GM03348 (cell line): ENCODE measurements at regions not wholly inside any gene's neighbourhood (a gene's known extent, or its start where the extent isn't known, plus 50 kb on each side); places are given as distances from the start of the nearest gene placed in this dataset.
A peak's percentile ranks its signal among the peaks of the same experiment; 100 is the strongest.

Source experiments
- DNase-seq: peaks from one replicate; pipeline ENCODE4 v3.0.0; 2012; ENCODE audit warnings: low spot score

DNA sequence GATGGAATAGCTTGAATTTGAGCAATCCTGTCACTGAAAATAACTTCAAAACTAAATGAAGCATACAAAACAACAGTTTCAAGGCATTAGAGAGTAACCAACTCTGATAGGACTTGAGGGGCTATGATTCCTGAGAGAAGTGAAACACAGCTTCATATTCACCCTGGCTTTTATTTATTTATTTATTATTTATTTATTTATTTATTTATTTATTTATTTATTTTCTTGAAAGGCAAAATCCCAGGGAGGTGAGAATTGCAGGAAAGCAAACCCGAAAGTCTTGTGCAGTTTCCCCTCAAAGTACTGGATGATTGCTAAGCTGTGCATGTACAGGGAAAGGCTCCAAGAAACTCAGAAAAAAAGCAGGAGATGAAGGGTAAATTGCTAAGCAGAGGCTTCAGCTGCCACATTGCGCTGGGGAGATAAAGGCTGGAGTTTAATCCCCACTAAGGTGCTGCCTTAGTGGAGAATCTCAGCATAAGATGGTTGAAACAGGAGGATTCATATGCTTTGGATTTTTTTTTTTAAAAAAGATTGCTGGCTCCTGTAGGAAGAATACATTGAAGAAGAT lies 72.9 kb upstream of the COL24A1 start:
- no peak for DNase-seq

DNA sequence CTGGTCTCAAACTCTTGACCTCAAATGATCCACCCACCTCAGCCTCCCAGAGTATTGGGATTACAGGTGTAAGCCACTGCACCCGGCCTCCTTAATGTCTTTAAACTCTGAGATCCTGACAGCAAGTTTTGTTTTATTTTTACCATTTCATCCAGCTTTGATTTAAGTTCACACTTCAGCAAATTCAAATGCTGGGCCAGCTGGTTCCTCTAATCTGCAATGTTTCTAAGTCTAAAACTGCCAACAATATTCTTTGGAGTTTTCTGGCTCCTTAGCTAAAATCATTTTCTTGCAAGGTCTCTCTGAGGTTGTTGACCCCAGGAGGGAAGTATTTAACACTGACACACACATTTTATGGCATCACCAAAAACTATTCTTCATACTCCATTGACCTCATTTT lies 72.0 kb upstream of the COL24A1 start:
- DNase-seq, result no peak

DNA sequence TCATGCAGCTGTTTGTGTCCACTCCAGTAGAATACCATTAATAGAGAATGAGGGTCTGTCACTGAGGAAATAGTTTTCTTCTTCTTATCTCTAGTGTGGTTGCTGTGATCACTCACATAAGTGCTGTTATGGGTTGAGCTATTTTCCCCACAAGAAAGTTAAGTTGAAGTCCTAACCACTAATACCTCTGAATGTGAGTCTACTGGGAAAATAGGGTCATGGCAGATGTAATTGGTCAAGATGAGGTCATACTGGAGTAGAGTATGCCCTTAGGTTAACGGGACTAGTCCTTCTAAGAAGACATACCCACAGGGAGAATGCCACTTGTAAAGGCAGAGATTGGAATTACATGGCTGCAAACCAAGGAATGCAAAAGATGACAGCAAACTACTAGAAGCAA lies 70.5 kb upstream of the COL24A1 start:
- DNase-seq, result no peak

DNA sequence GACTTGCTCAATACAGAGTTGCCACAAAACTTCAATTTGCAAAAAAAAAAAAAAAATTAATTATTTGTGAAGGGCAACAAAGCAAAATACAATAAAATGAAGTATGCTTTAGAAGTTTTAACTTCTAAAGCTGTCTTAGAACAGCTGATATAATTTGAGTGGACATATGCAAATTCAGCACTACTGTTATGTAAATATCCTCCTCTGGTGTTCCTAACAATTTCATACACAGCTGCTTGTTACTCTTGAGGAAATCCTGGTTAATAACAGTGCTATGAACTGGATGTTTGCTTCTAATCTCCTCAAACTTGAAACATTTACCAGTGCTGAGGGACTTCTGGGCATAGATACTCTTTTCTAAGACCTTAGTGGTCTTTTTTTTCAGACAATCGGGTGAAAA lies 69.6 kb upstream of the COL24A1 start:
- no peak for DNase-seq

DNA sequence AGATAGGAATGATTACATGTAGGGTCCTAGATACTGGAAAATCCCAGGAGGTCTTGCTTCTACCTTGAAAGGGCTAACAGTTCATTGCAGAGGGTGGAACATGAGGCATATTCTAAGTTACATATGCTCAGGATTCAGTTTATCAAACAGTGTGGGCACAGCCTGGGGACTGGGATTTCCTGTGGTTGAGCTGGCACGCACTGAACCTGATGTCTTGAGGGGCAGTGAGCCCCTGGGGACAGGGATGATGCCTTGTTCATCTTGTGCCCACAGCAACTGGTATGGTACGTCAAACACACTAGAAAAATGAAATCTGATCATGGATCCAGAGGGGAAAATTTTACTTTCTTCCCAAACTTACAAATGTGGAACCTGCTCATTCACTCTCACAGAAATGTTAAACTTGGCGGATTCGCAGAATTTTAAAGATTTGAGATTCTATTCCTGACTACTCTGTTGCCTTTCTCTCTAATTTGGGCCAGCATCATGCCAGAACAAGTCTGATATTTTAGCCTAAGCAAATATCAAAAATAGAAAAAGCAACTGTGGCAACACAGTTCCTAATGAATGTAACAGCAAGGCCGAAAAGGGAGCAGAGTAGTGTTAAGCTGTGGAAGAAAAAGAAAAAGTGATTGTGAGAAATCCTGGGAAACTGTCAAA lies 68.2 kb upstream of the COL24A1 start:
- no peak for DNase-seq

DNA sequence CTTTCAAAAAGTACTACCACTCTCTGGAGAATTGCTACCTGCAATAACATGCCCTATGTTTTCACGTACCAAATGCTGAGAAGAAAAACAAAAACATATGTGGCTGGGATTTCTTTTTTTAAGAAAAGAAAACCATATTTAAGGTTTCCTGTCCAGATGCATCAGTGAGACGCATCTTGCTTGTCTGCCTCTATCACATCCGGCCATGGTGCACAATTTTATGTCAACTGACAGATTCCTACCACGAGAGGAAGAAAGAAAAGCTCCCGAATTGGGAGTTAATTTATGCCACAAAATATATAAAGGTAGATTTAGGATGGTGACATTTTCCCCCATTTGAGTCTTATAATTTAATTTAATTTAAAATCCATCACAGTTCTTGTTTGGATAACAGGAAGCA lies 62.3 kb upstream of the COL24A1 start:
- DNase-seq, result no peak

DNA sequence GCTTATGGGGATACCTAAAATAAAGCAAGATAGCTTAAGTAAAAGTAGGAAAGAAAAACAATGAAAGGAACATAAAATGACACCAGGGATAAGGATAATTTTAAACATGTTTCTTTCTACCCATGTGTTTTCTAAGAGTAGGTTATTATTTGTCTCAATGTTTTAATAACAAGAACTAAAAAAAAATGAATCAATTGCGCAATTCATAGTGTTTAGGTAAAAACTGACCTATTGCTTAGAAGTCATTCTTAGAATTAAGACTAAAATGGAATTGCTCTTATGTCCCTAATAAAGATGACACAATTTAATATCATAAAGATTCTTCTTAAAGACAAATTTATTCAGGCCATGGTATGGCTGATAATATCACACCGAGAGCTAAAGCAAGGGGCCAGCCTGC lies 58.0 kb upstream of the COL24A1 start:
- DNase-seq, result no peak

DNA sequence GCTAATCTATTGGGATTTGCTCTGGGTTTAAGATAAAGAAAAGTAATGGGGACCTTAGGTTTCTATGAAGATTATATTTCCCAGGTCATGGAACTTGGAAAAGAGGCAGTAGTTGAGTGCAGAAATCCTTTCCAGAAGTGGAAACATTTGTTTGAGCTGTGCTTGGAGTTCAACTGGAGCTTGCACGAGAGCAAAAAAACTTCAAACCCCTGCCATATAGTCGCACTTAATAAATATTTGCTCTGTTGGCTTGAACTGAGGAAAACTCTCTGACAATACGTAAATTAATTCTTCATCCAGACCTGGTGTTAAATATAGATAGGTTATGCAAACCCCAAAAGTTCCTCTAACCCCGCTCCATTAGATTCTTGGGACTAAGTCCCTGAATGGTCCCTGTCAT lies 52.8 kb upstream of the COL24A1 start:
- DNase-seq, result no peak

DNA sequence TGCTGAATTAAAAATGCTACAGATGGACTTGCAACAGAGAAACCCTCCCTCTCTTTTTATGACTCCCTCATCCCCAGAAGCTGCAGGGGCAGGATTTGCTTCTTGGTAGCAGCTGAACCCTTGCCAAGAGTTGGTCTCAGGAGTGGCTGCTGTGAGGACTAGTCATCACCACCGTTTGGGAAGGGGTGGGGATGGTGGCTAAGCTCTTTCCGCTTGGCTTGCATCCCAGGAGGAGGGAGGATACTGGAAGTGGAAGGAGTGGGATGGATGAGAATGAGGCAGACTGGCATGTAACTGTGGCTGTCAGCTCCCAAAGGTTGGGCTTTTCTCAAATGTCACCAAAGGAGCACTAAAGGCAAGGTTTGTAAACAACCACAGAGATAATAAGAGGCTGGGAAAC lies 50.8 kb upstream of the COL24A1 start:
- DNase-seq, result peak; percentile 72
